T-helper 1 cell treated with Interleukin-12 subunit alpha and Interleukin-12 subunit beta and Interleukin-4 antibody, amounts not matched to agents 30 μg/mL and 1 μg/mL, for 36 hours (primary cell): ENCODE measurements at regions not wholly inside any gene's neighbourhood (a gene's known extent, or its start where the extent isn't known, plus 50 kb on each side); places are given as distances from the start of the nearest gene placed in this dataset.

Experiments used
- H3K27ac Mint-ChIP-seq: one replicate; pipeline ENCODE4 v1.8.0; 2021; ENCODE audit warnings: mild to moderate bottlenecking, mixed read lengths
- H3K27me3 Mint-ChIP-seq: one replicate; pipeline ENCODE4 v1.8.0; 2021; ENCODE audit warnings: low read depth, mixed read lengths
- H3K36me3 Mint-ChIP-seq: one replicate; pipeline ENCODE4 v1.8.0; 2021; ENCODE audit warnings: low read depth, mixed read lengths
- H3K4me1 Mint-ChIP-seq: one replicate; pipeline ENCODE4 v1.8.0; 2021; ENCODE audit warnings: low read depth, mixed read lengths
- H3K4me3 Mint-ChIP-seq: one replicate; pipeline ENCODE4 v1.8.0; 2021; ENCODE audit warnings: mild to moderate bottlenecking, moderate library complexity, mixed read lengths
- H3K9me3 Mint-ChIP-seq: one replicate; pipeline ENCODE4 v1.8.0; 2021; ENCODE audit warnings: mixed read lengths

GRCh38 chr15:29376590-29376989, 107.0 kb upstream of the NSMCE3 start:
- no peak overlapping the region for H3K27ac Mint-ChIP-seq
- H3K4me1 Mint-ChIP-seq: no peaks in the 10 kb centered on the region
- no peak overlapping the region for H3K4me3 Mint-ChIP-seq

GRCh38 chr15:29369261-29369660, 99.6 kb upstream of the NSMCE3 start:
- peaks cover 2% of the 10 kb centered on the region for H3K36me3 Mint-ChIP-seq
- no peak overlapping the region for H3K27ac Mint-ChIP-seq
- no peak overlapping the region for H3K4me3 Mint-ChIP-seq
- peaks cover 18% of the 10 kb centered on the region for H3K9me3 Mint-ChIP-seq
- H3K27me3 Mint-ChIP-seq: peaks cover 3% of the 10 kb centered on the region
- H3K4me1 Mint-ChIP-seq: no peaks in the 10 kb centered on the region

More at GRCh38 chr15:29376590-29376989, 107.0 kb upstream of the NSMCE3 start:
- no peaks in the 10 kb centered on the region for H3K9me3 Mint-ChIP-seq
- no peaks in the 10 kb centered on the region for H3K36me3 Mint-ChIP-seq
- peaks cover 12% of the 10 kb centered on the region for H3K27me3 Mint-ChIP-seq

GRCh38 chr15:29364426-29365078, 94.9 kb upstream of the NSMCE3 start:
- H3K36me3 Mint-ChIP-seq: peaks cover 2% of the 10 kb centered on the region
- H3K4me3 Mint-ChIP-seq: no peak overlapping the region
- peaks cover 18% of the 10 kb centered on the region for H3K9me3 Mint-ChIP-seq
- no peaks in the 10 kb centered on the region for H3K4me1 Mint-ChIP-seq
- H3K27ac Mint-ChIP-seq: no peak overlapping the region
- H3K27me3 Mint-ChIP-seq: no peaks in the 10 kb centered on the region

GRCh38 chr15:29361560-29361959, 91.9 kb upstream of the NSMCE3 start:
- Mint-ChIP-seq H3K4me1 (no peaks in the 10 kb centered on the region), H3K27me3 (no peaks in the 10 kb centered on the region), H3K27ac (no peak overlapping the region), H3K9me3 (no peaks in the 10 kb centered on the region), H3K36me3 (no peaks in the 10 kb centered on the region), H3K4me3 (no peak overlapping the region)

DNA sequence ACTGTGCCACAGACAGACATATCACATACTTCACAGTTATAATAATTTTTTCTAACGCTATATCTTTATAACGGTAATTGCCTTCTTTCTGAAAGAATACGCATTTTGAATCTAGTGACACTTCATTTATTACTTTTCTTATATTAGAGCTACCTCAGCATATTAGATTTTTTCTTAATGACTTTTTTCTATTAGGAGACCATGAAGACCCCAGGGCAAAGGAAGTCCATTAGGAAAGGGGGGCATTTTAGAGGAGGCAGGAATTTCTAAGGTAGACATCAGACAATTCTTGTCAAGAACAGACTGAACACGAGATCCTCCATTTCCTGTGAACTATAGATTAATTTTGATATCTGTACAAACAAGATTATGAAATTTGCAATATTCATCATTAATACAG, 90.5 kb upstream of the NSMCE3 start:
- H3K27ac Mint-ChIP-seq: no peak overlapping the region
- no peaks in the 10 kb centered on the region for H3K9me3 Mint-ChIP-seq
- no peaks in the 10 kb centered on the region for H3K4me1 Mint-ChIP-seq
- H3K27me3 Mint-ChIP-seq: no peaks in the 10 kb centered on the region
- H3K4me3 Mint-ChIP-seq: no peak overlapping the region
- no peaks in the 10 kb centered on the region for H3K36me3 Mint-ChIP-seq

GRCh38 chr15:29356786-29357185, 87.2 kb upstream of the NSMCE3 start:
- H3K4me3 Mint-ChIP-seq: no peak overlapping the region
- no peaks in the 10 kb centered on the region for H3K27me3 Mint-ChIP-seq
- H3K4me1 Mint-ChIP-seq: no peaks in the 10 kb centered on the region
- no peak overlapping the region for H3K27ac Mint-ChIP-seq
- no peaks in the 10 kb centered on the region for H3K36me3 Mint-ChIP-seq
- no peaks in the 10 kb centered on the region for H3K9me3 Mint-ChIP-seq

DNA sequence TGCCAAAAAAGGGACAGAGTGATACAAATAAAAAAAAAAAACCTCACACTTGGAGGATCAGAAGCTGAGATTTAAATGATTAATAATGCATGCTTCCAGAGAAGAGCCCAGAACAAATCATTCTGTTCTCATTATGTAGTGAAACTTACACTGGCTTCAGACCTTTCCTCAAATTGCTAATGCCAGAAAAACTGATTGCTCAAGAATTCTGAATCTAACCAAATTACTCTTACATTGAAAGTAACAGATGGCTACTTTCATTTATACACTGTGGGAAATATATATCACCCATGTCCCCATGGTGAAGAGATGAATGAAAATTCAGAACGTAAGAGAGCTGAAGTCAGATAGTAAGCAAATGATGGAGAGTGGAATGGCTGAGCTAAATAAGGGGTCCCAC, 85.9 kb upstream of the NSMCE3 start:
- no peaks in the 10 kb centered on the region for H3K4me1 Mint-ChIP-seq
- H3K4me3 Mint-ChIP-seq: no peak overlapping the region
- H3K36me3 Mint-ChIP-seq: no peaks in the 10 kb centered on the region
- no peaks in the 10 kb centered on the region for H3K27me3 Mint-ChIP-seq
- no peaks in the 10 kb centered on the region for H3K9me3 Mint-ChIP-seq
- H3K27ac Mint-ChIP-seq: no peak overlapping the region

DNA sequence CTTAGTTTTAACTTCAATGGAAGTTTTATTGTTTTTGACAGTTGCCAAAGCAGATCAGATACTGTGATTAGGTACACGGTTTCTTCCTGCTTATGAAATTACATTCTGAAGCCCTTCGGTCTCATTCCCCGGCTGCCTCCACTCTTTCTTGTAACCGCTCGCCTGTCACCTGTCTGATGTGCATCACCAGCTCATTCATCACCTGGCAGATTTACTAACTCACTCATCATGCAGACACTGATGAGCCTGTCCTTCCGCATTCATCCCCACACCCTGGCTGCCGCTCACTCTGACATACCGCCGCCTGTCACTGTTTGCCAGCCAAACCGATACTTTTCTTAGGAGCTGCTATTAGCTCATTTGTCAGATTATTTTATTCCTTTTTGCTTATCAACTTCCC, 82.8 kb upstream of the NSMCE3 start:
- no peak overlapping the region for H3K4me3 Mint-ChIP-seq

GRCh38 chr15:29349196-29349595, 79.6 kb upstream of the NSMCE3 start:
- Mint-ChIP-seq H3K4me1 (no peaks in the 10 kb centered on the region), H3K27me3 (no peaks in the 10 kb centered on the region), H3K27ac (no peak overlapping the region), H3K9me3 (no peaks in the 10 kb centered on the region), H3K4me3 (no peak overlapping the region), H3K36me3 (no peaks in the 10 kb centered on the region)

More for the DNA sequence above, 82.8 kb upstream of the NSMCE3 start:
- Mint-ChIP-seq H3K36me3 (no peaks in the 10 kb centered on the region), H3K27ac (no peak overlapping the region), H3K9me3 (no peaks in the 10 kb centered on the region), H3K27me3 (no peaks in the 10 kb centered on the region), H3K4me1 (no peaks in the 10 kb centered on the region)

GRCh38 chr15:29348336-29348914, 78.8 kb upstream of the NSMCE3 start:
- Mint-ChIP-seq H3K27ac (no peak overlapping the region), H3K36me3 (no peaks in the 10 kb centered on the region), H3K4me3 (no peak overlapping the region), H3K9me3 (no peaks in the 10 kb centered on the region), H3K4me1 (no peaks in the 10 kb centered on the region), H3K27me3 (no peaks in the 10 kb centered on the region)

DNA sequence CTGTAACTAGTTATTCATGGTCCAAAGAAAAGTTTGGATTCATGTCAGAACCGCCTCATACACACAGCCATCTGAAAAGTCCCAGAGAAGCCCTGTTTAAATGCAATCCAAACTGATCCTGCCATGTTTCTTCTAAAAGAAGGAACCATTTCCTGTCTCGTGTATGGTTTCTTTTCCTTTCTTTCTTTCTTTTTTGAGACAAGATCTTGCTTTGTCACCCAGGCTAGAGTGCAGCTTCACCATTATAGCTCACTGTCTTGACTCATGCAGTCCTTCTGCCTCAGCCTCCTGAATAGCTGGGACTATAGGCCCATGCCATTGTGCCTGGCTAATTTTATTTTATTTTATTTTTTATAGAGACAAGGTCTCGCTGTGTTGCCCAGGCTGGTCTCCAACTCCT, 77.4 kb upstream of the NSMCE3 start:
- no peak overlapping the region for H3K4me3 Mint-ChIP-seq
- H3K9me3 Mint-ChIP-seq: no peaks in the 10 kb centered on the region
- H3K27ac Mint-ChIP-seq: no peak overlapping the region
- no peaks in the 10 kb centered on the region for H3K27me3 Mint-ChIP-seq
- no peaks in the 10 kb centered on the region for H3K4me1 Mint-ChIP-seq
- no peaks in the 10 kb centered on the region for H3K36me3 Mint-ChIP-seq

- no peaks in the 10 kb centered on the region for H3K27me3 Mint-ChIP-seq
- no peaks in the 10 kb centered on the region for H3K36me3 Mint-ChIP-seq
- no peaks in the 10 kb centered on the region for H3K4me1 Mint-ChIP-seq
- no peaks in the 10 kb centered on the region for H3K9me3 Mint-ChIP-seq
- H3K4me3 Mint-ChIP-seq: no peak overlapping the region
- no peak overlapping the region for H3K27ac Mint-ChIP-seq
Measured at GRCh38 chr15:29345549-29346525, 76.2 kb upstream of the NSMCE3 start.

- no peaks in the 10 kb centered on the region for H3K27me3 Mint-ChIP-seq
- H3K27ac Mint-ChIP-seq: no peak overlapping the region
- H3K4me3 Mint-ChIP-seq: no peak overlapping the region
- H3K36me3 Mint-ChIP-seq: no peaks in the 10 kb centered on the region
- no peaks in the 10 kb centered on the region for H3K9me3 Mint-ChIP-seq
- H3K4me1 Mint-ChIP-seq: no peaks in the 10 kb centered on the region
Measured at GRCh38 chr15:29344474-29344873, 74.9 kb upstream of the NSMCE3 start.

- no peaks in the 10 kb centered on the region for H3K36me3 Mint-ChIP-seq
- no peaks in the 10 kb centered on the region for H3K27me3 Mint-ChIP-seq
Measured at GRCh38 chr15:29343229-29343628, 73.6 kb upstream of the NSMCE3 start.

DNA sequence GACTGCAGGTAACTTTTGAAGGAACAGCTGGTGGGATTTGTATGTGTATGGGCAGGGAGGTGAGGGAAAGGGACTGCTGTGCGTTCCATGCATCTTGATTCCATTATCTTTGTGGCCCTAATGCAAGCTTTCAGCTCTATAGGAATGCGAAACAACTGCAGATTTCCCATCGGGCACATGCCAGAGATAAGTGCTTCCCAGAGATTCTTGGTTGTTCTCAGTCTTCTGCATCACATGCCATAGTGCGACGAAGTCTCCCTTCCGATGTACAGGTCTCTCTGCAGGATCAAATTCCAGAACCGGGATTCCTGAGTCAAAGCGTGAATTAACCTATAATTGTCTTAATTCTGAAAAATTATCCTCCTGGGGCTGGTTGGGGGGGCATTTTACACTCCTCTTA, 72.6 kb upstream of the NSMCE3 start:
- Mint-ChIP-seq H3K36me3 (no peaks in the 10 kb centered on the region), H3K9me3 (no peaks in the 10 kb centered on the region), H3K4me1 (no peaks in the 10 kb centered on the region), H3K4me3 (no peak overlapping the region), H3K27ac (no peak overlapping the region), H3K27me3 (peaks cover 3% of the 10 kb centered on the region)

More at GRCh38 chr15:29343229-29343628, 73.6 kb upstream of the NSMCE3 start:
- Mint-ChIP-seq H3K4me3 (no peak overlapping the region), H3K4me1 (no peaks in the 10 kb centered on the region), H3K9me3 (no peaks in the 10 kb centered on the region), H3K27ac (no peak overlapping the region)
